Thoracic aorta (tissue), 2 donors: ENCODE measurements at regions not wholly inside any gene's neighbourhood (a gene's known extent, or its start where the extent isn't known, plus 50 kb on each side); places are given as distances from the start of the nearest gene placed in this dataset.
A peak's percentile ranks its signal among the peaks of the same experiment; 100 is the strongest.
"Not testable (repeated sequence)": the region's sequence is repeated elsewhere in the genome, so short reads cannot be mapped to it uniquely, and the experiment has no call there.

Experiments
- ATAC-seq: fragments of 150-250 bp; one replicate; pipeline ENCODE4 v1.8.0; 2017; ENCODE audit warnings: low read depth; ENCODE audit not compliant: insufficient number of reproducible peaks, low FRiP score
- DNase-seq: peaks from one replicate; pipeline ENCODE4 v3.0.0-alpha.2; 2020; ENCODE audit warnings: low spot score
- H3K27ac ChIP-seq, 2 donors: fragments of 200-600 bp; sonication (generic); 1 replicate in 1 of 2; 2 replicates in 1 of 2; pipeline ENCODE4 v1.5.1; 2016; ENCODE audit warnings: mild to moderate bottlenecking in 2 of 2, moderate library complexity in 2 of 2
- H3K27me3 ChIP-seq: fragments of 200-600 bp; sonication (generic); replicated peaks from 2 replicates; pipeline ENCODE4 v1.6.0; 2016; ENCODE audit warnings: mild to moderate bottlenecking; ENCODE audit not compliant: insufficient read depth
- H3K36me3 ChIP-seq: fragments of 200-600 bp; sonication (generic); one replicate; pipeline ENCODE4 v1.5.1; 2016
- H3K4me1 ChIP-seq, 2 donors: fragments of 200-600 bp; sonication (generic); 1 replicate in 1 of 2; 2 replicates in 1 of 2; pipeline versions ENCODE4 v1.5.1 to v1.6.0; 2016; ENCODE audit warnings: low read depth in 2 of 2, mild to moderate bottlenecking in 1 of 2; ENCODE audit not compliant: control insufficient read depth in 1 of 2
- H3K4me3 ChIP-seq: fragments of 200-600 bp; sonication (generic); 2 replicates; pipeline ENCODE4 v1.5.1; 2016; ENCODE audit warnings: mild to moderate bottlenecking
- H3K9me3 ChIP-seq: fragments of 200-600 bp; sonication (generic); 2 replicates; pipeline ENCODE4 v1.5.1; 2016
- CTCF ChIP-seq: fragments of 200-600 bp; sonication (generic); IDR thresholded peaks from one replicate; pipeline ENCODE4 v1.5.1; 2019; ENCODE audit warnings: antibody characterized with exemption

GRCh38 chr1:101567582-101568189 lies 330.9 kb downstream of the S1PR1 start:
- ATAC-seq (no peak), DNase-seq (no peak)
- no peaks in the 10 kb centered on the region for H3K27me3 ChIP-seq
- no peaks in the 10 kb centered on the region for H3K9me3 ChIP-seq
- H3K27ac ChIP-seq: no peak overlapping the region
- no peaks in the 10 kb centered on the region for H3K4me1 ChIP-seq
- no peak overlapping the region for H3K4me3 ChIP-seq
- peak; percentile 39 for TF ChIP-seq CTCF
- H3K36me3 ChIP-seq: no peaks in the 10 kb centered on the region

- Histone ChIP-seq H3K4me3 (no peak overlapping the region), H3K4me1 (no peaks in the 10 kb centered on the region), H3K36me3 (no peaks in the 10 kb centered on the region), H3K27ac (no peak overlapping the region), H3K27me3 (no peaks in the 10 kb centered on the region), H3K9me3 (no peaks in the 10 kb centered on the region)
- DNase-seq (no peak), ATAC-seq (no peak)
- TF ChIP-seq CTCF: no peak
Observed at GRCh38 chr1:101587741-101588140, 350.9 kb downstream of the S1PR1 start.

GRCh38 chr1:101588677-101589076 lies 351.9 kb downstream of the S1PR1 start:
- TF ChIP-seq CTCF: no peak

DNA sequence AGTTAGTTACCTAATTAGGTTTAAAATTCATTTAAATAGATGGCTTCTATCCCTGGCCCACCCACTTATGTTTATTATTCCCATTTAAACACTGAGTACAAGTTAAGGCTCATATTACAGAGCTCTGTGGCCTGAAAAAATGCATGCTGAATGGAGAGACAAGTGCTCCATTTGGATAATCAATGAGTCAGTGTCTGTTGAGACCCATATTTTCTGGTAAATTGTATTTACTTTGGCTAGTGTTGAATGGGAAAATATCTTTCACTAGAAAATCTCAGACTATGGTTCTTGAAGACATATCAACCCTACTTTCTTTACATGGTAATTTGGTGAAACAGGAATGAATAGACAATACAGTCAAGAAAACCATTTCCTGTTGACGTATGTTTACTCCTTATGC lies 356.0 kb downstream of the S1PR1 start:
- TF ChIP-seq CTCF: no peak
- H3K27me3 ChIP-seq: no peaks in the 10 kb centered on the region
- no peaks in the 10 kb centered on the region for H3K36me3 ChIP-seq
- ATAC-seq (no peak), DNase-seq (no peak)
- H3K4me3 ChIP-seq: no peak overlapping the region
- no peaks in the 10 kb centered on the region for H3K9me3 ChIP-seq
- H3K4me1 ChIP-seq: no peaks in the 10 kb centered on the region
- H3K27ac ChIP-seq: no peak overlapping the region

More at GRCh38 chr1:101588677-101589076, 351.9 kb downstream of the S1PR1 start:
- H3K36me3 ChIP-seq: no peaks in the 10 kb centered on the region
- no peaks in the 10 kb centered on the region for H3K4me1 ChIP-seq
- DNase-seq (no peak), ATAC-seq (no peak)
- no peak overlapping the region for H3K27ac ChIP-seq
- H3K9me3 ChIP-seq: no peaks in the 10 kb centered on the region
- H3K27me3 ChIP-seq: no peaks in the 10 kb centered on the region
- no peak overlapping the region for H3K4me3 ChIP-seq

GRCh38 chr1:101595881-101596374 lies 359.1 kb downstream of the S1PR1 start:
- Histone ChIP-seq H3K36me3 (no peaks in the 10 kb centered on the region), H3K9me3 (no peaks in the 10 kb centered on the region), H3K4me3 (no peak overlapping the region), H3K27ac (no peak overlapping the region), H3K4me1 (no peaks in the 10 kb centered on the region), H3K27me3 (no peaks in the 10 kb centered on the region)
- DNase-seq (no peak), ATAC-seq (no peak)
- TF ChIP-seq CTCF: no peak

- H3K4me3 ChIP-seq, DNase-seq, H3K36me3 ChIP-seq, ATAC-seq, H3K9me3 ChIP-seq, H3K27me3 ChIP-seq, H3K4me1 ChIP-seq, H3K27ac ChIP-seq: not testable (repeated sequence)
Observed at GRCh38 chr1:101600615-101601014, 363.8 kb downstream of the S1PR1 start.
